ENCODE measurements at regions not wholly inside any gene's neighbourhood (a gene's known extent, or its start where the extent isn't known, plus 50 kb on each side); places are given as distances from the start of the nearest gene placed in this dataset.
"Not testable (repeated sequence)": the region's sequence is repeated elsewhere in the genome, so short reads cannot be mapped to it uniquely, and the experiment has no call there.

GRCh38 chrX:109785053-109785452 is 52.0 kb upstream of the ACSL4 start:
- no peak for ATAC-seq (ENCODE audit: low read depth)
- DNase-seq: no peak
- CTCF ChIA-PET: interaction anchor here (0.6 kb wide), 1 partner anchor 361 kb away, joined by 3 read pairs; no protein-coding TSS in a partner anchor

DNA sequence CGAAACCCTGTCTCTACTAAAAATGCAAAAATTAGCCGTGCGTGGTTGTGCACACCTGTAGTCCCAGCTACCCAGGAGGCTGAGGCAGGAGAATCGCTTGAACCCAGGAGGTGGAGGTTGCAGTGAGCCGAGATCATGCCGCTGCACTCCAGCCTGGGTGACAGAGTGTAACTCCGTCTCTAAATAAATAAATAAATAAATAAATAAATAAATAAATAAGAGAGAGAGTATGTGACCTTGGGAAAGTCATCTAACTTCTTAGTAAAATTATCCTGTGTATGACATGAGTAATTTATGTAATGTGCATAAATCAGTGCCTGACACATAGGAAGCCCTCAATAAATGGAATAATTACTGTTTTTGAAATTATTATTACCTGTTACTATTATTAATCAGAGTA is 57.5 kb upstream of the ACSL4 start:
- H3K27ac ChIP-seq (ENCODE audit: low read length in 2 of 2); H3K4me3 ChIP-seq (ENCODE audit: control extremely low read depth in 1 of 5, extremely low read depth in 1 of 5, insufficient read depth in 1 of 5, low read depth in 2 of 5, low read length in 4 of 5); ATAC-seq (ENCODE audit: low read depth); H3K9me3 Mint-ChIP-seq (ENCODE audit: insufficient read depth); H4K20me1 ChIP-seq (ENCODE audit: control insufficient read depth, insufficient read depth, low read length, poor library complexity, severe bottlenecking); H3K27ac Mint-ChIP-seq; H3K4me3 Mint-ChIP-seq; H3K79me2 ChIP-seq (ENCODE audit: control insufficient read depth, insufficient read depth, low read length); H3K36me3 ChIP-seq (replicated peaks in 1 of 2; ENCODE audit: control extremely low read depth in 1 of 2, control insufficient read depth in 1 of 2, extremely low read depth in 1 of 2, insufficient read depth in 2 of 2, low read length in 1 of 2); H3K27me3 ChIP-seq (replicated peaks in 1 of 4; ENCODE audit: control extremely low read depth in 1 of 4, control insufficient read depth in 3 of 4, insufficient read depth in 4 of 4, low read length in 3 of 4); H3K27me3 Mint-ChIP-seq; CTCF ChIA-PET; intact Hi-C loops (cut with micrococcal nuclease); H3K9ac ChIP-seq (ENCODE audit: low read length); H3K4me1 ChIP-seq (ENCODE audit: control insufficient read depth in 2 of 2, insufficient read depth in 2 of 2, low read length in 2 of 2); H3K9me3 ChIP-seq (ENCODE audit: control extremely low read depth in 1 of 3, control insufficient read depth in 2 of 3, insufficient read depth in 1 of 3, low read length in 2 of 3); DNase-seq; H3K4me2 ChIP-seq (replicated peaks; ENCODE audit: low read depth, low read length, poor library complexity, severe bottlenecking); POLR2A ChIA-PET; H2AFZ ChIP-seq (ENCODE audit: insufficient read depth, low read depth, low read length, poor library complexity, severe bottlenecking); H3K4me1 Mint-ChIP-seq: not testable (repeated sequence)
- WGBS (ENCODE audit: insufficient coverage): no CpG with 5 or more reads among the region's 7 CpGs

More at GRCh38 chrX:109785053-109785452, 52.0 kb upstream of the ACSL4 start:
- Mint-ChIP-seq H3K9me3 (ENCODE audit: insufficient read depth) (no peaks in the 10 kb centered on the region), H3K4me1 (peaks cover 6% of the 10 kb centered on the region), H3K27me3 (no peaks in the 10 kb centered on the region), H3K4me3 (no peak overlapping the region), H3K27ac (no peak overlapping the region)
- POLR2A ChIA-PET: no interaction called here
- Histone ChIP-seq H3K9me3 (ENCODE audit: control extremely low read depth in 1 of 3, control insufficient read depth in 2 of 3, insufficient read depth in 1 of 3, low read length in 2 of 3) (no peaks in the 10 kb centered on the region), H4K20me1 (ENCODE audit: control insufficient read depth, insufficient read depth, low read length, poor library complexity, severe bottlenecking) (no peaks in the 10 kb centered on the region), H3K4me1 (ENCODE audit: control insufficient read depth in 2 of 2, insufficient read depth in 2 of 2, low read length in 2 of 2) (no peaks in the 10 kb centered on the region), H3K36me3 (replicated peaks in 1 of 2; ENCODE audit: control extremely low read depth in 1 of 2, control insufficient read depth in 1 of 2, extremely low read depth in 1 of 2, insufficient read depth in 2 of 2, low read length in 1 of 2) (no peaks in the 10 kb centered on the region), H3K4me3 (ENCODE audit: control extremely low read depth in 1 of 5, extremely low read depth in 1 of 5, insufficient read depth in 1 of 5, low read depth in 2 of 5, low read length in 4 of 5) (no peak overlapping the region), H3K79me2 (ENCODE audit: control insufficient read depth, insufficient read depth, low read length) (no peaks in the 10 kb centered on the region), H3K27me3 (replicated peaks in 1 of 4; ENCODE audit: control extremely low read depth in 1 of 4, control insufficient read depth in 3 of 4, insufficient read depth in 4 of 4, low read length in 3 of 4) (no peaks in the 10 kb centered on the region), H3K27ac (ENCODE audit: low read length in 2 of 2) (no peak overlapping the region), H3K4me2 (replicated peaks; ENCODE audit: low read depth, low read length, poor library complexity, severe bottlenecking) (no peak overlapping the region), H2AFZ (ENCODE audit: insufficient read depth, low read depth, low read length, poor library complexity, severe bottlenecking) (no peak overlapping the region), H3K9ac (ENCODE audit: low read length) (no peak overlapping the region)
- WGBS (ENCODE audit: insufficient coverage): 81% methylated on average over 3 of the region's 4 CpGs
- intact Hi-C loops (cut with micrococcal nuclease): no loop called here
- TF ChIP-seq EZH2 (IDR thresholded peaks at IDR 0.05; ENCODE audit: borderline replicate concordance, insufficient read depth, low read depth, low read length, poor library complexity, severe bottlenecking) (no peak), CTCF (IDR thresholded peaks at IDR 0.05) (no peak)

All from B cell (primary cell).